ENCODE measurements at regions not wholly inside any gene's neighbourhood (a gene's known extent, or its start where the extent isn't known, plus 50 kb on each side); places are given as distances from the start of the nearest gene placed in this dataset.

DNA sequence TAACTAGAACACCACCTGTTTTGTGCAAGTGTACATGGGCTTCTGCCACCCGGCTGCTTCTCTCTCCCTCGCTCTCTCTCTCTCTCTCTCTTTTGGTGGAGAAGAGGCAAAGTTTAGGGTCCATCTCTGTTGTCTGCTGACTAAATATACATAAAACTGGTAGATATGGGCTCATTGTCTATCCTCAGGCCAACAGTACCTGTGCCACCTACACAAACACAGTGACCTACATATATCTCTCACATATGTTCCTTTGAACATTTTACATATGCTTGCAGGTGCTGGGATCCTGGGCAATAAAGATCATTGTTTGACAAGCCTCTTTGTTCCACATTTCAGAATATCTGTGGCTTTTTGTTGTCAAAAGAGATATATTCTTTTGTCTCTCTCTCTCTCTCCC is 256.3 kb upstream of the KCNH8 start:
- TF ChIP-seq, protein P1, sequence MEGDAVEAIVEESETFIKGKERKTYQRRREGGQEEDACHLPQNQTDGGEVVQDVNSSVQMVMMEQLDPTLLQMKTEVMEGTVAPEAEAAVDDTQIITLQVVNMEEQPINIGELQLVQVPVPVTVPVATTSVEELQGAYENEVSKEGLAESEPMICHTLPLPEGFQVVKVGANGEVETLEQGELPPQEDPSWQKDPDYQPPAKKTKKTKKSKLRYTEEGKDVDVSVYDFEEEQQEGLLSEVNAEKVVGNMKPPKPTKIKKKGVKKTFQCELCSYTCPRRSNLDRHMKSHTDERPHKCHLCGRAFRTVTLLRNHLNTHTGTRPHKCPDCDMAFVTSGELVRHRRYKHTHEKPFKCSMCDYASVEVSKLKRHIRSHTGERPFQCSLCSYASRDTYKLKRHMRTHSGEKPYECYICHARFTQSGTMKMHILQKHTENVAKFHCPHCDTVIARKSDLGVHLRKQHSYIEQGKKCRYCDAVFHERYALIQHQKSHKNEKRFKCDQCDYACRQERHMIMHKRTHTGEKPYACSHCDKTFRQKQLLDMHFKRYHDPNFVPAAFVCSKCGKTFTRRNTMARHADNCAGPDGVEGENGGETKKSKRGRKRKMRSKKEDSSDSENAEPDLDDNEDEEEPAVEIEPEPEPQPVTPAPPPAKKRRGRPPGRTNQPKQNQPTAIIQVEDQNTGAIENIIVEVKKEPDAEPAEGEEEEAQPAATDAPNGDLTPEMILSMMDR (IDR thresholded peaks at IDR 0.05; ENCODE audit: insufficient read depth in 1 of 2, low read depth in 1 of 2, low read length in 1 of 2, severe bottlenecking in 1 of 2, unreplicated experiment in 1 of 2) = no peak
- Mint-ChIP-seq H3K9me3 (ENCODE audit: unreplicated experiment) (no peaks in the 10 kb centered on the region), H3K27me3 (ENCODE audit: insufficient read depth, unreplicated experiment) (peaks cover 8% of the 10 kb centered on the region), H3K36me3 (ENCODE audit: insufficient read depth, unreplicated experiment) (no peaks in the 10 kb centered on the region), H3K27ac (ENCODE audit: unreplicated experiment) (no peak overlapping the region), H3K4me3 (ENCODE audit: unreplicated experiment) (no peak overlapping the region), H3K4me1 (ENCODE audit: low read depth, unreplicated experiment) (no peaks in the 10 kb centered on the region)
- Histone ChIP-seq H3K9me3 (no peaks in the 10 kb centered on the region), H3K4me3 (ENCODE audit: low read depth, low read length) (no peak overlapping the region), H3K4me1 (no peaks in the 10 kb centered on the region), H3K27me3 (replicated peaks; ENCODE audit: control insufficient read depth, insufficient read depth, low read length) (no peaks in the 10 kb centered on the region), H3K36me3 (ENCODE audit: control insufficient read depth, insufficient read depth, low read length) (no peaks in the 10 kb centered on the region)
- DNase-seq = no peak
- intact Hi-C loops (cut with micrococcal nuclease; ENCODE audit: unreplicated experiment) = no loop called here
- POLR2A ChIA-PET = no interaction called here
- CTCF ChIA-PET = no interaction called here
- BruUV-seq (replicated peaks) = no TSS peak

DNA sequence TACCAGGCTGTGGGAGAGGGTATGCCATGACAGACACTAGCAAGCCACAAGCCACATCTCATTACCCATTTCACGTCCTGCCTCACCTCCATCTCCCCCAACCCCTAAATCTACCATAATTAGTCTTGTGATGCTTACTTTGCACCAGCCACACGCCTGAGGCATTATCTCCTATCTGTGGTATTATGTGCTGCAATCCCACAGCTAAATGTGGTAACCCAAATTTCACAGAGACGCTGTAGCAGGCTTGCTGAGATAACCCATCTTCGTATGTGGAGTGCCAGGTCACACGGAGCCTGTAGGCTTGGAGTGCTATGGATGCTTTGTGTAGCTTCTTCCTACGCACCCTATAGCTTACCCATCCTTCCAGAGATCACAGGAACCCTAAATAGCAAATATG is 256.7 kb upstream of the KCNH8 start:
- DNase-seq = no peak
- H3K36me3 ChIP-seq (ENCODE audit: control insufficient read depth, insufficient read depth, low read length) = no peaks in the 10 kb centered on the region
- no peaks in the 10 kb centered on the region for H3K4me1 Mint-ChIP-seq (ENCODE audit: low read depth, unreplicated experiment)
- H3K27me3 ChIP-seq (replicated peaks; ENCODE audit: control insufficient read depth, insufficient read depth, low read length) = no peaks in the 10 kb centered on the region
- no peaks in the 10 kb centered on the region for H3K36me3 Mint-ChIP-seq (ENCODE audit: insufficient read depth, unreplicated experiment)
- peaks cover 9% of the 10 kb centered on the region for H3K27me3 Mint-ChIP-seq (ENCODE audit: insufficient read depth, unreplicated experiment)
- BruUV-seq (replicated peaks) = no TSS peak
- no peak overlapping the region for H3K4me3 ChIP-seq (ENCODE audit: low read depth, low read length)
- intact Hi-C loops (cut with micrococcal nuclease; ENCODE audit: unreplicated experiment) = no loop called here
- H3K9me3 ChIP-seq = no peaks in the 10 kb centered on the region
- TF ChIP-seq, protein P1 (IDR thresholded peaks at IDR 0.05; ENCODE audit: insufficient read depth in 1 of 2, low read depth in 1 of 2, low read length in 1 of 2, severe bottlenecking in 1 of 2, unreplicated experiment in 1 of 2) = no peak
- no peaks in the 10 kb centered on the region for H3K4me1 ChIP-seq
- no peak overlapping the region for H3K4me3 Mint-ChIP-seq (ENCODE audit: unreplicated experiment)
- H3K27ac Mint-ChIP-seq (ENCODE audit: unreplicated experiment) = no peak overlapping the region
- H3K9me3 Mint-ChIP-seq (ENCODE audit: unreplicated experiment) = no peaks in the 10 kb centered on the region
- CTCF ChIA-PET = no interaction called here
- POLR2A ChIA-PET = no interaction called here

DNA sequence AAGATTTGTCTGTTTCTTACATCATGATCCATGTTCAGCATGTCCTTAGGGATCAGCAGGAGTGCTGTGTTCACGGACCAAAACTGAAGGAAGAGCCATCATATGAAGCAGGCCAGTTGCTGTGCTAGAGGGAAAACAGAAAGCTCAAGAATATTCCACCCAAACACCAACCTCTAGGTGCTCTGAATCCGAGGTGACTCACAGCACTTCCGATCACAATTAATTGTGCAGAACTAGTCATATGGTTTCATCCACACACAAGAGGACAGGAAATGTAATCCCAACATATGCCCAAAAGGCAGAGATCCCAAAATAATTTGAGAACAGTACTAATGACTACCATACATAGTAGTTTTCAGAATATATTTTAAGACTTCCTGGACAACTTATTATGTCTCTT is 257.9 kb upstream of the KCNH8 start:
- no peaks in the 10 kb centered on the region for H3K36me3 Mint-ChIP-seq (ENCODE audit: insufficient read depth, unreplicated experiment)
- TF ChIP-seq, protein P1 (IDR thresholded peaks at IDR 0.05; ENCODE audit: insufficient read depth in 1 of 2, low read depth in 1 of 2, low read length in 1 of 2, severe bottlenecking in 1 of 2, unreplicated experiment in 1 of 2) = no peak
- no peak for DNase-seq
- no peaks in the 10 kb centered on the region for H3K4me1 Mint-ChIP-seq (ENCODE audit: low read depth, unreplicated experiment)
- H3K27me3 ChIP-seq (replicated peaks; ENCODE audit: control insufficient read depth, insufficient read depth, low read length) = no peaks in the 10 kb centered on the region
- no peaks in the 10 kb centered on the region for H3K9me3 ChIP-seq
- CTCF ChIA-PET = no interaction called here
- BruUV-seq (replicated peaks) = no TSS peak
- H3K27me3 Mint-ChIP-seq (ENCODE audit: insufficient read depth, unreplicated experiment) = peaks cover 11% of the 10 kb centered on the region
- POLR2A ChIA-PET = no interaction called here
- intact Hi-C loops (cut with micrococcal nuclease; ENCODE audit: unreplicated experiment) = no loop called here
- H3K9me3 Mint-ChIP-seq (ENCODE audit: unreplicated experiment) = no peaks in the 10 kb centered on the region
- H3K4me3 Mint-ChIP-seq (ENCODE audit: unreplicated experiment) = no peak overlapping the region
- no peak overlapping the region for H3K4me3 ChIP-seq (ENCODE audit: low read depth, low read length)
- H3K27ac Mint-ChIP-seq (ENCODE audit: unreplicated experiment) = no peak overlapping the region
- no peaks in the 10 kb centered on the region for H3K36me3 ChIP-seq (ENCODE audit: control insufficient read depth, insufficient read depth, low read length)
- H3K4me1 ChIP-seq = no peaks in the 10 kb centered on the region

Data from Caco-2 (cell line).